Fibroblast of lung (primary cell): ENCODE measurements at regions not wholly inside any gene's neighbourhood (a gene's known extent, or its start where the extent isn't known, plus 50 kb on each side); places are given as distances from the start of the nearest gene placed in this dataset.

Experiments used
- DNase-seq, 2 donors: peaks; one replicate each; pipeline versions ENCODE4 v3.0.0 to v3.0.0-alpha.2; 2010; ENCODE audit warnings: low read depth in 2 of 2
- H2AFZ ChIP-seq: 2 replicates; pipeline ENCODE4 v1.5.1; 2012; ENCODE audit warnings: low read length, control low read depth, inconsistent platforms
- H3K27ac ChIP-seq: 2 replicates; pipeline ENCODE4 v1.5.1; 2011; ENCODE audit warnings: low read length, control low read depth; ENCODE audit not compliant: insufficient read depth
- H3K27me3 ChIP-seq: 2 replicates; pipeline ENCODE4 v1.5.1; 2011; ENCODE audit warnings: mild to moderate bottlenecking, low read length; ENCODE audit not compliant: control insufficient read depth, insufficient read depth
- H3K36me3 ChIP-seq: 2 replicates; pipeline ENCODE4 v1.5.1; 2011; ENCODE audit warnings: low read length; ENCODE audit not compliant: control insufficient read depth, insufficient read depth
- H3K4me1 ChIP-seq: 2 replicates; pipeline ENCODE4 v1.5.1; 2011; ENCODE audit warnings: low read length; ENCODE audit not compliant: control insufficient read depth, insufficient read depth; ENCODE audit errors: extremely low read depth
- H3K4me2 ChIP-seq: 2 replicates; pipeline ENCODE4 v1.5.1; 2011; ENCODE audit warnings: low read length, control low read depth; ENCODE audit not compliant: insufficient read depth; ENCODE audit errors: extremely low read depth
- H3K4me3 ChIP-seq, 4 experiments: fragments of 200-600 bp in 1 of 4; sonication (generic) in 1 of 4; replicated peaks in 1 of 4; 2 replicates each; pipeline ENCODE4 v1.5.1; 2011 to 2016; ENCODE audit warnings: low read length in 4 of 4, low read depth in 3 of 4, mild to moderate bottlenecking in 3 of 4, control low read depth in 2 of 4, inconsistent platforms in 1 of 4, mixed read lengths in 1 of 4; ENCODE audit not compliant: insufficient read depth in 1 of 4; ENCODE audit errors: control extremely low read depth in 1 of 4
- H3K79me2 ChIP-seq: 2 replicates; pipeline ENCODE4 v1.5.1; 2012; ENCODE audit warnings: mild to moderate bottlenecking, low read length, inconsistent platforms; ENCODE audit not compliant: control insufficient read depth, insufficient read depth
- H3K9ac ChIP-seq: 2 replicates; pipeline ENCODE4 v1.5.1; 2011; ENCODE audit warnings: mild to moderate bottlenecking, low read length, control low read depth; ENCODE audit not compliant: insufficient read depth
- H3K9me3 ChIP-seq: 2 replicates; pipeline ENCODE4 v1.5.1; 2012; ENCODE audit warnings: low read depth, low read length; ENCODE audit not compliant: control insufficient read depth, insufficient read depth
- H4K20me1 ChIP-seq: 2 replicates; pipeline ENCODE4 v1.5.1; 2011; ENCODE audit warnings: low read length; ENCODE audit not compliant: control insufficient read depth, insufficient read depth; ENCODE audit errors: extremely low read depth
- CTCF ChIP-seq, 2 donors: IDR thresholded peaks in 1 of 2; conservative IDR thresholded peaks in 1 of 2; 1 replicate in 1 of 2; 2 replicates in 1 of 2; pipeline ENCODE4 v1.5.1; 2011 to 2012; ENCODE audit warnings: low read length in 2 of 2, control low read depth in 1 of 2, inconsistent platforms in 1 of 2, low read depth in 1 of 2, mild to moderate bottlenecking in 1 of 2
- EZH2 ChIP-seq: IDR thresholded peaks from 2 replicates; pipeline ENCODE4 v1.5.1; 2012; ENCODE audit warnings: low read length, control low read depth, mild to moderate bottlenecking; ENCODE audit errors: missing control alignments

- no peak for DNase-seq
- Histone ChIP-seq H3K4me2 (no peak overlapping the region), H4K20me1 (no peaks in the 10 kb centered on the region), H3K79me2 (no peaks in the 10 kb centered on the region), H3K9me3 (no peaks in the 10 kb centered on the region), H3K27ac (no peak overlapping the region), H2AFZ (no peak overlapping the region), H3K4me1 (no peaks in the 10 kb centered on the region), H3K9ac (no peak overlapping the region), H3K27me3 (no peaks in the 10 kb centered on the region), H3K4me3 (no peak overlapping the region), H3K36me3 (no peaks in the 10 kb centered on the region)
- TF ChIP-seq CTCF (conservative IDR thresholded peaks at IDR 0.05 in 1 of 2, IDR thresholded peaks at IDR 0.05 in 1 of 2; ENCODE audit: low read depth in 1 of 2, low read length in 2 of 2), result no peak
- TF ChIP-seq EZH2, result no peak
Measured at GRCh38 chrX:40189637-40190036, 91.9 kb upstream of the BCOR start.

GRCh38 chrX:40188573-40189417 lies 91.0 kb upstream of the BCOR start:
- Histone ChIP-seq H3K4me3 (no peak overlapping the region), H3K79me2 (no peaks in the 10 kb centered on the region), H3K9ac (no peak overlapping the region), H3K36me3 (no peaks in the 10 kb centered on the region), H2AFZ (no peak overlapping the region), H3K27ac (no peak overlapping the region), H4K20me1 (no peaks in the 10 kb centered on the region), H3K9me3 (no peaks in the 10 kb centered on the region), H3K4me2 (no peak overlapping the region), H3K4me1 (no peaks in the 10 kb centered on the region), H3K27me3 (no peaks in the 10 kb centered on the region)
- peak in 1 of 2 donors; percentile 55 for DNase-seq
- TF ChIP-seq CTCF (conservative IDR thresholded peaks at IDR 0.05 in 1 of 2, IDR thresholded peaks at IDR 0.05 in 1 of 2; ENCODE audit: low read depth in 1 of 2, low read length in 2 of 2) (no peak), EZH2 (no peak)

- DNase-seq, result no peak
- Histone ChIP-seq H3K27ac (no peak overlapping the region), H3K79me2 (no peaks in the 10 kb centered on the region), H3K4me1 (no peaks in the 10 kb centered on the region), H3K9me3 (no peaks in the 10 kb centered on the region), H4K20me1 (no peaks in the 10 kb centered on the region), H3K27me3 (no peaks in the 10 kb centered on the region), H2AFZ (no peak overlapping the region), H3K4me2 (no peak overlapping the region), H3K9ac (no peak overlapping the region), H3K36me3 (no peaks in the 10 kb centered on the region), H3K4me3 (no peak overlapping the region)
- TF ChIP-seq EZH2, result no peak
- no peak for TF ChIP-seq CTCF (conservative IDR thresholded peaks at IDR 0.05 in 1 of 2, IDR thresholded peaks at IDR 0.05 in 1 of 2; ENCODE audit: low read depth in 1 of 2, low read length in 2 of 2)
Measured at GRCh38 chrX:40184968-40185367, 87.2 kb upstream of the BCOR start.
